GM12878 (cell line): ENCODE measurements at regions not wholly inside any gene's neighbourhood (a gene's known extent, or its start where the extent isn't known, plus 50 kb on each side); places are given as distances from the start of the nearest gene placed in this dataset.

Source experiments
- ATAC-seq: fragments of 200-7000 bp; cut with Tn5 transposase; 3 replicates; pipeline ENCODE4 v1.9.1; 2020; ENCODE audit warnings: mild to moderate bottlenecking, moderate library complexity
- BruUV-seq: library from RNA; stranded (reverse); fragments of 400-500 nt; replicated peaks from 2 replicates; lab custom pipeline; 2021; lab: Mats Ljungman, UMichigan
- CTCF ChIA-PET: fragments of 300-600 bp; sonication (Branson Sonifier 250); formaldehyde crosslinking; extraction: SDS; loops from one replicate; lab custom pipeline; 2021; ENCODE audit warnings: inconsistent platforms; lab: Yijun Ruan, JAX
- POLR2A ChIA-PET: fragments of 350-600 bp; formaldehyde crosslinking; extraction: SDS; loops from one replicate; lab custom pipeline; 2021; ENCODE audit warnings: inconsistent platforms; lab: Charles Lee
- RAD21 ChIA-PET: fragments of 300-600 bp; sonication (Branson Sonifier 250); formaldehyde crosslinking; loops from one replicate; lab custom pipeline; 2023; ENCODE audit warnings: antibody characterized with exemption; ENCODE audit not compliant: unreplicated experiment; lab: Charles Lee
- SMC1A ChIA-PET: fragments of 300-600 bp; sonication (Branson Sonifier 250); formaldehyde crosslinking; loops from one replicate; lab custom pipeline; 2023; ENCODE audit not compliant: unreplicated experiment, uncharacterized antibody; lab: Charles Lee
- DNase-seq: peaks from one replicate; pipeline ENCODE4 v3.0.0-alpha.2; 2011; ENCODE audit warnings: low read depth, low spot score
- FAIRE-seq: peaks from 3 replicates; lab custom pipeline; 2011; peaks lifted over from hg19 to GRCh38; lab: Jason Lieb, UNC
- H2AFZ ChIP-seq: 2 replicates; pipeline ENCODE4 v1.6.0; 2011; ENCODE audit warnings: low read depth, low read length, control low read depth; ENCODE audit not compliant: control insufficient read depth
- H3K27ac ChIP-seq: 2 replicates; pipeline ENCODE4 v1.5.1; 2011; ENCODE audit warnings: control low read depth; ENCODE audit not compliant: control insufficient read depth, insufficient read depth
- H3K27me3 ChIP-seq, 2 experiments: replicated peaks in 1 of 2; 2 replicates each; pipeline versions ENCODE4 v1.6.0 to v1.6.1; 2011; ENCODE audit warnings: low read length in 1 of 2; ENCODE audit not compliant: control insufficient read depth in 2 of 2, insufficient read depth in 2 of 2
- H3K36me3 ChIP-seq, 2 experiments: 2 replicates each; pipeline ENCODE4 v1.5.1; 2011; ENCODE audit warnings: low read length in 1 of 2; ENCODE audit not compliant: control insufficient read depth in 2 of 2, insufficient read depth in 2 of 2
- H3K4me1 ChIP-seq: 2 replicates; pipeline ENCODE4 v1.6.1; 2011; ENCODE audit warnings: mild to moderate bottlenecking, low read length, moderate library complexity, mixed read lengths; ENCODE audit not compliant: control insufficient read depth, insufficient read depth
- H3K4me2 ChIP-seq: 2 replicates; pipeline ENCODE4 v1.6.0; 2011; ENCODE audit warnings: control low read depth; ENCODE audit not compliant: control insufficient read depth, insufficient read depth
- H3K4me3 ChIP-seq: fragments of 200-600 bp; sonication (generic); 2 replicates; pipeline ENCODE4 v1.5.1; 2016
- H3K79me2 ChIP-seq: 2 replicates; pipeline ENCODE4 v1.6.0; 2011; ENCODE audit warnings: low read length; ENCODE audit not compliant: control insufficient read depth, insufficient read depth
- H3K9ac ChIP-seq: 2 replicates; pipeline ENCODE4 v1.8.0; 2011; ENCODE audit warnings: low read length, control low read depth, mixed read lengths; ENCODE audit not compliant: control insufficient read depth, insufficient read depth
- H3K9me3 ChIP-seq: replicated peaks from 3 replicates; pipeline ENCODE4 v1.5.1; 2011; ENCODE audit warnings: mild to moderate bottlenecking, low read length; ENCODE audit not compliant: control insufficient read depth, insufficient read depth
- H4K20me1 ChIP-seq: 2 replicates; pipeline ENCODE4 v1.6.0; 2011; ENCODE audit not compliant: control insufficient read depth, insufficient read depth
- ATF7 ChIP-seq: fragments of 450-650 bp; IDR thresholded peaks from 2 replicates; pipeline ENCODE4 v1.6.1; 2016; ENCODE audit warnings: low read depth, mild to moderate bottlenecking
- BCL3 ChIP-seq: IDR thresholded peaks from 2 replicates; pipeline ENCODE4 v1.6.1; 2011; ENCODE audit warnings: borderline replicate concordance, low read depth, mild to moderate bottlenecking, moderate library complexity, low read length; ENCODE audit not compliant: insufficient read depth, poor library complexity, severe bottlenecking
- BMI1 ChIP-seq: fragments of 450-650 bp; IDR thresholded peaks from 2 replicates; pipeline ENCODE4 v1.6.1; 2016; ENCODE audit warnings: mild to moderate bottlenecking, moderate library complexity, borderline replicate concordance
- CHD2 ChIP-seq: IDR thresholded peaks from 2 replicates; pipeline ENCODE4 v1.6.1; 2011; ENCODE audit warnings: low read depth, low read length, improper control_type of control experiment, borderline replicate concordance
- HDAC2 ChIP-seq: fragments of 200-600 bp; sonication (generic); IDR thresholded peaks from 2 replicates; pipeline ENCODE4 v1.6.1; 2017
- IRF5 ChIP-seq: fragments of 450-650 bp; IDR thresholded peaks from 2 replicates; pipeline ENCODE4 v1.6.1; 2017; ENCODE audit warnings: borderline replicate concordance
- LARP7 ChIP-seq: fragments of 450-650 bp; IDR thresholded peaks from 2 replicates; pipeline ENCODE4 v1.6.1; 2017; ENCODE audit warnings: mild to moderate bottlenecking
- PAX8 ChIP-seq: fragments of 450-650 bp; IDR thresholded peaks from 2 replicates; pipeline ENCODE4 v1.6.1; 2017; ENCODE audit warnings: mild to moderate bottlenecking, moderate library complexity
- PBX3 ChIP-seq: IDR thresholded peaks from 2 replicates; pipeline ENCODE4 v1.6.1; 2011; ENCODE audit warnings: mild to moderate bottlenecking, low read depth, low read length, moderate library complexity; ENCODE audit not compliant: insufficient replicate concordance
- SRF ChIP-seq, 2 experiments: IDR thresholded peaks; 2 replicates each; pipeline ENCODE4 v1.6.1; 2011; ENCODE audit warnings: low read depth in 2 of 2, low read length in 2 of 2, mild to moderate bottlenecking in 1 of 2, moderate library complexity in 1 of 2
- TARDBP ChIP-seq: IDR thresholded peaks from 2 replicates; pipeline ENCODE4 v1.6.1; 2016; ENCODE audit warnings: borderline replicate concordance
- USF1 ChIP-seq: IDR thresholded peaks from 2 replicates; pipeline ENCODE4 v1.6.1; 2011; ENCODE audit warnings: borderline replicate concordance, low read depth, mild to moderate bottlenecking, moderate library complexity, mixed read lengths, low read length; ENCODE audit not compliant: insufficient read depth; ENCODE audit errors: extremely low read length
- ZBED1 ChIP-seq: IDR thresholded peaks from 2 replicates; pipeline ENCODE4 v1.6.1; 2016; ENCODE audit warnings: borderline replicate concordance
- ZNF592 ChIP-seq: fragments of 450-650 bp; IDR thresholded peaks from 2 replicates; pipeline ENCODE4 v1.6.1; 2017; ENCODE audit warnings: mild to moderate bottlenecking, moderate library complexity
- ZZZ3 ChIP-seq: IDR thresholded peaks from 2 replicates; pipeline ENCODE4 v1.6.1; 2011; ENCODE audit warnings: low read depth; ENCODE audit not compliant: control insufficient read depth, insufficient read length
- WGBS: methylation state at CpG from one replicate; pipeline ENCODE4 v1.1.6; 2016; ENCODE audit warnings: low lambda C conversion rate; ENCODE audit not compliant: insufficient replicate concordance, insufficient coverage; ENCODE audit errors: missing lambda C conversion rate; 5-methylcytosine and 5-hydroxymethylcytosine counted together
- in situ Hi-C: fragments of 300-500 bp; cut with MboI; formaldehyde crosslinking; loops from 9 replicates; pipeline ENCODE4 v1.14.3; 2018; ENCODE audit warnings: mixed read lengths
- intact Hi-C: fragments of 100-400 bp; cut with micrococcal nuclease; formaldehyde crosslinking; loops from one replicate; pipeline ENCODE4 v1.14.2; 2022; ENCODE audit not compliant: unreplicated experiment

- no peaks in the 10 kb centered on the region for H3K79me2 ChIP-seq
- H3K9ac ChIP-seq: no peak overlapping the region
- H3K4me3 ChIP-seq: no peak overlapping the region
- ChIA-PET RAD21 (no interaction called here), CTCF (interaction anchor here (1.0 kb wide), 1 partner anchor 22 kb away, joined by 3 read pairs; no protein-coding TSS in a partner anchor), POLR2A (no interaction called here), SMC1A (no interaction called here)
- no peaks in the 10 kb centered on the region for H3K36me3 ChIP-seq
- no peaks in the 10 kb centered on the region for H3K4me1 ChIP-seq
- intact Hi-C loops (no loop called here), in situ Hi-C loops (no loop called here)
- no peaks in the 10 kb centered on the region for H3K27me3 ChIP-seq
- ATAC-seq (no peak), DNase-seq (no peak), FAIRE-seq (no peak)
- no TSS peak for BruUV-seq
- WGBS: 43% methylated on average over 2 of the region's 2 CpGs
- H4K20me1 ChIP-seq: no peaks in the 10 kb centered on the region
- no peak for TF ChIP-seq SRF (IDR thresholded peaks at IDR 0.05; ENCODE audit: low read depth in 2 of 2, low read length in 2 of 2)
- no peak for TF ChIP-seq CHD2
- no peak for TF ChIP-seq ATF7
- no peak for TF ChIP-seq ZBED1
- TF ChIP-seq TARDBP: no peak
- no peak for TF ChIP-seq ZZZ3
- TF ChIP-seq PBX3: no peak
- TF ChIP-seq LARP7: no peak
- no peak for TF ChIP-seq BCL3
- no peak for TF ChIP-seq BMI1
- TF ChIP-seq PAX8: no peak
- no peak for TF ChIP-seq ZNF592
- TF ChIP-seq HDAC2: no peak
- TF ChIP-seq USF1: no peak
- no peak for TF ChIP-seq IRF5
- H3K4me2 ChIP-seq: no peak overlapping the region
- H3K27ac ChIP-seq: no peak overlapping the region
- no peaks in the 10 kb centered on the region for H3K9me3 ChIP-seq
- no peak overlapping the region for H2AFZ ChIP-seq
Measured at GRCh38 chr12:20003252-20003651, 365.1 kb upstream of the PDE3A start.
